Gastrocnemius medialis (tissue), 4 donors: ENCODE measurements at regions not wholly inside any gene's neighbourhood (a gene's known extent, or its start where the extent isn't known, plus 50 kb on each side); places are given as distances from the start of the nearest gene placed in this dataset.

Experiments
- CTCF ChIP-seq, 5 experiments: fragments of 450-650 bp in 3 of 5; fragments of 200-600 bp in 2 of 5; sonication (generic) in 2 of 5; IDR thresholded peaks in 4 of 5; conservative IDR thresholded peaks in 1 of 5; 1 replicate in 4 of 5; 2 replicates in 1 of 5; pipeline ENCODE4 v1.5.1; 2016 to 2019; ENCODE audit warnings: antibody characterized with exemption in 5 of 5, mild to moderate bottlenecking in 3 of 5, moderate library complexity in 3 of 5
- POLR2A ChIP-seq, 2 donors: fragments of 450-650 bp; IDR thresholded peaks; one replicate each; pipeline ENCODE4 v1.6.1; 2017; ENCODE audit warnings: antibody characterized with exemption in 2 of 2, mild to moderate bottlenecking in 2 of 2, moderate library complexity in 2 of 2

GRCh38 chr1:208724079-208724478 lies 479.9 kb upstream of the PLXNA2 start:
- TF ChIP-seq CTCF (IDR thresholded peaks at IDR 0.05 in 4 of 5, conservative IDR thresholded peaks at IDR 0.05 in 1 of 5) (no peak), POLR2A (IDR thresholded peaks at IDR 0.05) (no peak)
